Prostate gland (tissue), 2 donors: ENCODE measurements at regions not wholly inside any gene's neighbourhood (a gene's known extent, or its start where the extent isn't known, plus 50 kb on each side); places are given as distances from the start of the nearest gene placed in this dataset.

Source experiments
- CTCF ChIP-seq, 4 experiments: fragments of 200-600 bp in 2 of 4; fragments of 450-650 bp in 2 of 4; sonication (generic) in 2 of 4; IDR thresholded peaks; 1 replicate in 3 of 4; 2 replicates in 1 of 4; pipeline ENCODE4 v1.5.1; 2016 to 2019; ENCODE audit warnings: antibody characterized with exemption in 4 of 4, mild to moderate bottlenecking in 2 of 4, moderate library complexity in 2 of 4
- POLR2AphosphoS5 ChIP-seq: sonication (generic); formaldehyde crosslinking; IDR thresholded peaks from one replicate; pipeline ENCODE4 v1.6.1; 2017; ENCODE audit warnings: antibody characterized with exemption

DNA sequence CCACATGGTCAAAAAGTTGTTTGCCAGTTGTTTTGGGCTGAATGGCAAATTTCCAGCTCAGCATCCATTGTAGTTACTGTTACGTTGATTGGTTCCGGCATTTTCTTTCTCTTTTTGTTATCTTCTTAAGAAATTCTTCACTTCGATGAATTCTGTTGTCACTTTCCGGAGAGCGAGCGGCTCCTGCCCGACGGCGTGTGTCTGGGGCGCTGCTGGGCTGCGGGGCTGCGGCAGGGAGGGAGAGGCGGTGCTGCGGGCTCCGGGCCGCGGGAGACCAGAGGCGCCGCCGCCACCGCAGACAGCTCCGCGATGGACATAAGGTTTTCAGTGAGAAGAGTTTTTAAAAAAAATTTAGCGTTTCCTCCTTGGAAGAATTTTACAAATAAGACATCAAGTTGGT, 117.4 kb downstream of the RRM1 start:
- TF ChIP-seq POLR2AphosphoS5 (no peak), CTCF (IDR thresholded peaks at IDR 0.05) (no peak)
